ENCODE measurements at regions not wholly inside any gene's neighbourhood (a gene's known extent, or its start where the extent isn't known, plus 50 kb on each side); places are given as distances from the start of the nearest gene placed in this dataset.

DNA sequence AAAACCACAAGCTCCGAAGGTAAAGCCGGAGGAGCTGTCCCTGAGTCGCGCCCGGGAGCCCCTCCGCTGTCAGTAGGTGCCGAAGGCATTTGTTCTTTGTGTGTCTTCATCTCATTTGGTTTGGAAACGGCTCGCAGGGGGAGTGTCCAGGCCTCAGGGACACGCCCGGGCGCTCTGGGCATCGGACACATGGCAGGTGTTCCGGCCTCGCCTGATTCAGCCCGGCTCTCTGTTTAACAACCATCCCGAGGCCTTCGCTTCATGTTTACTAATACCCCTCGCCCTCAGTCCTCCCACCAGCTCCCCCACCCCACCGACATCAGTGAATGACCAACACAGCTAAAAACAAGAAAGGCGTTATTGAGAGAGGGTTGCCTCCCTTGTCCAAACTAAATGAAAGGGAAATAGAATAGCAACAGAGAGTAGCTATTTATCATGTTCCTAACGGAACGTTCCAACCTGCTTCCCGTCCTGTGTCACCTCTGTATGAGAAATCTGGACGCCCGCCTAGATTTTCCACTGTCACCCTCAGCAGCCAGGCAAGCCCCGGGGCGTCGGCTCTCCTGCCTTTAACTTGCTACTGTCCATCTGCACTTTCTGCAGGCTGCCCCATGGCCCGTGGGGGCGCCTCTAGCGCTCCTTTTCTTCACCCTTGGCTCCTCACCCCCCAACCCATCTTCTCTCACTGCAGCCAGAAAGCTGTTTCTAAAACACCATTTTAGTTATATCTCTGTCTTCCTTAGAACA, 73.9 kb downstream of the MYCN start:
- peak in 45 of 56 donors; percentile 8 to 73 (median 42) for DNase-seq

DNA sequence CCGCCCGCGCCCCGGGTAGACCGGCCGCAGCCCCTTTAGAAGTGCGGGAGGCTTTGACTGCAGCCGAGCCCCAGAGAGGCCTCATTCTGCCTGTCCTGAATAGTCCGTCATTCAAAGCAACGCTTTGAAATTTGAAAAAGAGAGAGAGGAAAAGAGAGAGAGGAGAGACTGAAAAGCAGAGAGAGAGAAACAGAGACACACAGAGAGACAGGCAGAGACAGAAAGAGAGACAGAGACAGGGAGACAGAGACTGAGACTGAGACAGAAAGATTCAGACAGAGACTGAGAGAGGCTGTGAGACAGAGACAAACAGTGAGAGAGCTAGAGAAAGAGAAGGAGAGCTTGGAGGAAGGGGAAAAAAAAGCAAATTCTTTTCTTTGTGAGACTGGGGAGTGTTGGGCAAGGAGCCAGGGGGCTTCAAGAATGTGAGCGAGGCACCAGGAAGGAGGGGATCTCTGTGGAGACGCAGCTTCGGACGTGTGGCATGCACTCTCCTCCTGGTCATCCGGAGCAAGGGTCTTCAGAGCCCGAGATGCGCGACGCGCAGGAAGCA, 73.1 kb downstream of the MYCN start:
- peak in 4 of 56 donors; percentile 23 to 40 (median 30) for DNase-seq

DNA sequence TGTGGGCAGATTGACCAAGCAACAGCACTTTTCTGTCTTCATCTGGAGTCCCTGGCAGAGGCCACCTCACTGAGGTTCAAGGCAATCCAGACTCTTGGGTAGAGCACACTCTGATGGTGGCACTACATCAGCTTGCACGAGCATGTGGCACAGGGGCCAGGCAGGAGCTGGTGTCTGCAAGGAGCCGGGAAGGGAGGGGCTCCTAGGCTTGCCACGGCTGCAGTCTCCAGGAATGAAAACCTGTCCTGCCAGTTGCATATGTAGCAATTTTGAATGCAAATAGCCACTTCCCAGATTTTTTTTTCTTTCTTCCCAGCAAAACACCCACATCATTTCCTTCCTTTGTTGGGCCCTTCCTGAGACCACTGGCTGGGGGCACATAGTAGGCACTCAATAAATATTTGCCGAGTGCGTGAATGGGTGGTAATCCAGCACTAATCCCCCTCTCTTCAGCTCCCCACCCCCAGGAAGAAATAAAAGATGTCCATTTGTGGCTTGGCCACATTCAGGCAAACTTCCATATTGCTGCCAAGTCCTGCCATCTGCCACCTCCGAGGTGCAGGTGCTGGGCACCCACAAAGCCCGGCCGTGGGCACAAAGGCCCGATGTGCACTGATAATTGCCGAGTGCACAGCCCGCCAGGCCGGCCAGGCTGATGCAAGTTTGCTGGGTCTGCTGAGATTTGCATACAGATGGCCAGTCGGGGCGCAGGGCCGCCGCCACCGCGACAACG, 72.4 kb downstream of the MYCN start:
- peak in 24 of 56 donors; percentile 1 to 65 (median 24) for DNase-seq

DNA sequence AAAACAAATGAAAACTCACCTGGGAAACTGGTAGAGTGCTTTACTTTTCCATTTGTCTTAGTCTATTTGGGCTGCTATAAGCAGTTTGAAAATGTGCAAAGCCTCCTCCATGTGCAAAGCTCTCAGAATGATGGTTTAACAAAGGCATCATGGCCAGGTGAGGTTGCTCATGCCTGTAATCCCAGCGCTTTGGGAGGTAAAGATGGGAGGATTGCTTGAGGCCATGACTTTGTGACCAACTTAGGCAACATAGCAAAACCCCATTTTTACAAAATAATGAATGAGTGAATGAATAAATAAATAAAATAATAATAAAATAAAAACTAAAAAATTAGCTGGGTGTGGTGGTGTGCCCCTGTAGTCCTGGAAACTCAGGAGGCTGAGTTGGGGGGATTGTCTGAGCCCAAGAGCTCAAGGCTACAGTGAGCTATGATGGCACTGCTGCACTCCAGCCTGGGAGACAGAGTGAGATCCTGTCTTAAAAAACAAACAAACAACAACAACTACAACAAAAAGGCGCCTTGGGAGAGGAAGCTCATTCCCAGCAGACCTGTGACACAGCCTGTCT, 71.8 kb downstream of the MYCN start:
- no peak for DNase-seq

DNA sequence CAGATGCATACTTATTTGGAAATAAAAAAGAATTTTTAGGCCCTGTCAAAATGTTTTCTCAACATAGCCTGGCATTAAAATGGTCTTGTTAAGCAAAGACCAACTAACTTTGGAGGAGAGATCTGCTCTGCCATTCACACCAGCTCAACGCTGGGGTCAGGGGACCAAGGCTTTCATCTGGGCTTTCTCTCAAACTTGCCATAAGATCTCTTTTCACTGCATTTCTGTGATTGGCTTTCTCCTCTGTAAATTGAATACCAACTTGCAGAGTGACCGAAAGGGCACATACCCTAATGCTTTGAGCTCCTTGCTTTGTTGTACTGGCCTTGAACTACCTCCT, 71.2 kb downstream of the MYCN start:
- DNase-seq: no peak

DNA sequence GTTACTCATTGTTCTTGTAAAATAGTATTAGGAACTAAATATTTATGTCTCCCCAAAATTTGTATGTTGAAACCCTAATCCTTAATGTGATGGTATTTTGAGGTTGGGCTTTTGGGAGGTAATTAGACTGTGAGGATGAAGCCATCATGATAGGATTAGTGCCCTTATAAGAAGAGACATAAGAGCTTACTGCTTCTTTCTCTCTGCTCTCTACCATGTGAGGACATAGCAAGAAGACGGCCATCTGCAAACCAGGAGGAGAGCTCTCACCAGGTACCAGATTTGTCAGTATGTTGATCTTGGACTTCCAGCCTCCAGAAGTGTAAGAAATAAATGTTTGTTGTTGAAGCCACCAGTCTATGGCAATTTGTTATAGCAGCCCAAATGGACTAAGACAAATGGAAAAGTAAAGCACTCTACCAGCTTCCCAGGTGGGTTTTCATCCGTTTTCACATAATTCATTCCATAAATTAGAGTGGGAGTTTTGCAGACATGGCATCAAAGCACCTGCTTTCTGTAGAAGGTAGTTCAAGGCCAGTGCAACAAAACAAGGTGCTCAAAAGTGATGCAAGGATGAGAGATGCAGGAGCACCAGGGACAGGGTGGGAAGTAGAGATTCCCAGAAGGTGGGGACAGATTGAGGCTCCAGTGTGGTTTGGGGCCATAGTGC, 70.7 kb downstream of the MYCN start:
- no peak for DNase-seq

DNA sequence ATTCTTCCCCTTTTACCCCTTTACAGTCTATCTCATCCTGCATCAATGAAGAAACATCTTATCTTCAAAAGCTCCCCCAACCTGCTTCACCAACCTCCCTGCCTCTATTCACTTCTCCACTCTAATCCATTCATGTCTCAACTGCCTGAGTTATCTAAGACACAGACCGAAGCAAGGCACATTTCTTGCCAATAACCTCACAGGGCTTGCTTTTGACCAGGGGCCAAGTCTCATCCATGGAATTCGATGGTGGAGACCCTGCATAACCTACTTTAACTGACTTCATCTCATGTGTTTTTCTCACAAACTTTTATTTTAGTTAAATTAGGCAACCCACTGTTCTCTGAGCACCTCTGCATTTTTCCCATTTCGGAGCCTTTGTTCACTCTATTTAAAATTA, 69.7 kb downstream of the MYCN start:
- DNase-seq: no peak

DNA sequence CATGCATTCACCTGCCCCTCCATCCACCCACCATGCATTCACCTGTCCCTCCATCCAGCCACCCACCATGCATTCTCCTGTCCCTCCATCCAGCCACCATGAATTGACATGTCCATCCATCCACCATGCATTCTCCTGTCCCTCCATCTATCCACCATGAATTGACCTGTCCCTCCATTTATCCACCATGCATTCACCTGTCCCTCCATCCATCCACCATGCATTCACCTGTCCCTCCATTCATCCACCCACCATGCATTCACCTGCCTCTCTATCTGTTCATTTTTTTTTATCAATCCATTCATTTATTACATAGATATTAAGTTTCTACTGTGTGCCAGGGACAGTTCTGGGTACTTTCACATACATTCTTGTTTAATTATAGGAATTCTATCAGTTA, 69.2 kb downstream of the MYCN start:
- DNase-seq: no peak

DNA sequence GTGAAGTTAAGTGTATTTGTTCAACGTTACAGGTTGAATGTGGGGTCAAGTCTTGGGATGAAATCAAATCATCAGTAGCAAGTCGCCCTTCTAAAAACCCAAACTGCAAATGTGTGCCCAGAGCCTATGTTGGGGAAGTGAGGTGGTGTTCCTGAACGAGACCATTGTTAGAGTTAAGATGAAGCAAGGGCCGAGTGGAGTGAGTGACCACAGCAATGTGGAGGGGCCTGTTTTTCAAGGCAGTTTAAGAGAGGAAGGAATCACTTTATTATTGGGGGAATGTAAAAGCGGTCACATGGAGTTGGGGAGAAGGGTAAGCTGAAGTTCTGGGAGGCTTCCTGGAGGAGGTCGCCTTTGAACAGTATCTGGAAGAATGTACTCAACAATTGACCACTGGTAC, 68.5 kb downstream of the MYCN start:
- no peak for DNase-seq

DNA sequence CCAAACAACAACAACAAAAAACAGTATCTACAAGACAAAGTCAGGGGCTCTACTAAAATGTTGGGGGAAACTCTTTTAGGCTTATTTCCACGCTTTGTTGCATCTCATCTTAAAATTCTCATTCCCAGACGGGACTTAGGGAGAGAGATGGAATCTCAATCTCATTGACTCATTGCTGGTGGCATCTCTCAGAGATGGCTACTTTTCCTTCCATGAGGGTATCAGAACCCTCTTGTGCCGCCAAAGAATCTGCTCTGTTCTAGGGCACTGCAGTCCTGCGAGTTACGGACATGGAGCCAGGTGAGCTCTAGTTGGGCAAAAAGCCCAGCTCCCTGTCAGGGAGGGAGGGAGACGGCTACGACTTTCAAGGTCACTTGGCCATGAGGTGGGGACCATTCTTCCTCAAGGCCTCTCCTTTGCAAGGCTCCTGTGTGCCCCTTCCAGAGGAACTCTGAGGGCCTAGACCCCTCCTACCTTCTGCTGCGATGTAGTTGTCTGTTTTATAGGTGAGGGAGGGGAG, 68.0 kb downstream of the MYCN start:
- DNase-seq: no peak

DNA sequence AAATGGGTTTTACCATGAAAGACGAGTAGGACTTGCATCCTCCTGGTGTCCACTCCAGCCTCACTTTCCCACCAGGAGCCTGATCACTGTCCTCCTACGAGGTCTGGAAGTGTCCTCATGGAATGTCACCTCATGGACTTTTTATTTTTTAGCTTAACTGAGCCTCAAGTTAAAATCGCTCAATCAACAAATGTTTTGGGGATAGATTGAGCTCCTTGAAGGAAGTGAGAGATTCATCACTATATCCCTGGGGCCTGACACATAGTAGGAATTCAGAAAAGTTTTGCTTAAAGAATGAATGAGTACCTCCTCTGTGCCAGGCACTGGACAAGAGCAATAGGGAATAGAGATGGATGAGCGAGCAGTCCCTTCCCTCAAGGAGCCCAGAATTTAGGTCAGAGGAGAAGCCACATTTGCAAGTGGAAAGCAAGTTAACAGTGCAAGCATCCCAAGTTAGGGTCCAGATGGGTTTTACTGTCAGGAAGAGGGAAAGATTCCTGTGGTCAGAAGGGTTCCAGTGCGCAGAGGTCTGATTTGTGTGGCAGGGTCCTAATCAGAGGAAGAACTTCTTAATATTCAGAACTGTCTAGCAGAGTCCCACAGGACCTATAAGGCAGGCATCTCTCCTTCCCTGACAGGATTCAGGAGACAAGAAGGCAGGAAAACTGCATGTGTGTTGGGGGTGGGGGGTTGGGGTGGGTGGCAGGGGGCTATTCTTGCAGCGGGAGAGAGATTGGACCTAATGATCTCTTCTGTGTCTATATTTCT, 67.0 kb downstream of the MYCN start:
- DNase-seq: no peak

DNA sequence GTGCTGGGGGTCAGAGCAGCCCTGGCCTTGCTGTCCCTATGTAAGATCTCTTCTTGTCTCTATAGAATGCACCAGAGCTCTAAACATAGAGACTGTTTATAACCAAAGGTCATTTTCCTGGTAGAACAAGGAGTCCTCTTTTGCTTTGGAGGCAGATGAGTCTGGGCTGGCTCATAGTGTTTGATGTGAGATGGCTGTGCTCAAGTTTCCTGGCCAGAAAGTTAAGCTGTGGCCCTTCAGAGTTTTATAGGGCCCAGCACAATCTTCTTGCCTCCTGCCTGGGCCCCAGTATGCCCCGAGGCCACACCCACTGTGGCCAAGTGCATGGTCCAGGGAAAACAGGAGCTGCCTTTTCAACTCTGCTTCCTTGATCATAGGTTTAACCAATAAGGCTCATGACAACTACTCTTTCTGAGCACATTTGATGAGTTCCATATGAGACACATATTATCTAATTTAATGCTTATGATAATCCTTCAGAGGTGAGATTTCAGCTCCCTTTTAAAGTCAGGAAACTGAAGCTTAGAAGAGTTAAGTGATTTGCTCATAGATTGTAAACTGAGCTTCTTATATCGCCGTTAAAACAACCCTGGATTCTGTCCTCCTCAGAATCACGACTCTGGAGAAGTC, 66.3 kb downstream of the MYCN start:
- no peak for DNase-seq

DNA sequence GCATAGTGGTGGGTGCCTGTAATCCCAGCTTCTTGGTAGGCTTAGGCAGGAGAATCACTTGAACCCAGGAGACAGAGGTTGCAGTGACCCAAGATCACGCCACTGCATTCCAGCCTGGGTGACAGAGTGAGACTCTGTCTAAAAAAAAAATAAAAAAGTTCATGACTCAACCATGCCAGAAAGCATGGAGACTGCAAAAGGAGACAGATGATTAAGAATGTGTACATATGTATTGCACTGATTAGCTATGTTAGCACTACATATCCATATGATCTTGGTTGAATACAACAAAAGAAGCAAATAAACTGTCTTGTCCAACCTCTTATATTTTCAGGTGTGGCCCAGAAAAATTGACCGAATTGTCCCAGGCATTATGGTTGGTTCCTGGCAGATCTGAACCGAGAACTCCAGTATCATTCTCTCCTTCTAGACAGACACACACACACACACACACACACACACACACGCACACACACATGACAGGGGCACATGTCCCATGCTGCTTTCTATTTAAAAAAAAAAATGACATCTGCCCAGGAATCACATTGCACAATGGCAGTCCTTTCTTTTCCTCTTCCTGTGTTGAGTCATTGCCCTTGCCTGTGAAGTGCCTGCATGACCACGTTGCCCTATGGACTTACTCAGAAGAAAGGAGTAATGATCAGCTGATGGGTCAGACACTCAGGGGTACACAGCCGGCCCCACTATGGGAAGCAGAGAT, 65.6 kb downstream of the MYCN start:
- no peak for DNase-seq

DNA sequence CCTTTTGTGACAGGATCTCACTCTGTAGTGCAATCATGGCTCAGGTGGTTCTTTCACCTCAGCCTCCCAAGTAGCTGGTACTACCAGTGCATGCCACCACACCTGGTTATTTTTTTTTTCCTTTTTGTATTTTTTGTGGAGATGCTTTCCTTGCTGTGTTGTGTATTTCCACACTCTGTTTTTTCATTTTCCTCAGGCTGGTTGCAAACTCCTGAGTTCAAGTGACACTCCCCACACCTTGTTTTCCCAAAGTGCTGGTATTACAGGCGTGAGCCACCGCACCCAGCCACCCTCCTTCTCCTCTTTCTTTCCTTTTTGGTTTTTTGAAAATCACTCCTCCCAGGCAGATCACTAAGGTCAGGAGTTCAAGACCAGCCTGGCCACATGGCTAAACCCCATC, 65.0 kb downstream of the MYCN start:
- DNase-seq: no peak

DNA sequence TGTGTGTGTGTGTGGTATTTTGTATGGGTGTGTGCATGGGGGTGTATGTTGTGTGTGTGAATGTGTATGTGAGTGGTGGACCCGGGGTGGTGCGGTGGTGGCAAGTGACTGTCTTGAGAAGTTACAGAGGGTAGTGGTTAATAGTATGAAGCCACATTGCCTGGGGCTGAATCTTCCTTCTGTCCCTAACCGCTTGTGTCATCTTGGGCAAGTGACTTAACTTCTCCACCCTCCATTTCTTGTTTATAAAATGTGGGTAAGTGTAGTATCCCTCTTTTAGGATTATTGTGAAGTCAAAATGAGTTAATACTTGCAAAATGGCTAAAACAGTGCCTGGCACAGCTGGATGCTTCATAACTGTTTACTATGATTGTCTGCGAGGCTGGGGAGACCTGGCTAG, 63.5 kb downstream of the MYCN start:
- no peak for DNase-seq

DNA sequence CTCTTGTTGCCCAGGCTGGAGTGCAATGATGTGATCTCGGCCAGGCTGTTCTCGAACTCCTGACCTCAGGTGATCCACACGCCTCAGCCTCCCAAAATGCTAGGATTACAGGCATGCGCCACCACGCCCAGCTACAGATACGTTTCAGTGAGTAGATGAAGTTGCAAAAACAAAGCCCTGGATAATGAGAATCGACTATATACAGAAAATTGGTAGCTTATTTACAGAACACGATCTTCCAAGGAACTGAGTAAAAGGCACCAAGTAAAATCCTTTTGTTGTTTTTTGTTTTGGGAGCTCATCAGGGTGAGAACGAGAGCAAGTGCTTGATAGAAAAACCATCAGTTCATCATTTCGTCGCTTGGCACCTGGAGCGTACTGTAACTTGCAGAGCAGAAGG, 62.8 kb downstream of the MYCN start:
- no peak for DNase-seq

DNA sequence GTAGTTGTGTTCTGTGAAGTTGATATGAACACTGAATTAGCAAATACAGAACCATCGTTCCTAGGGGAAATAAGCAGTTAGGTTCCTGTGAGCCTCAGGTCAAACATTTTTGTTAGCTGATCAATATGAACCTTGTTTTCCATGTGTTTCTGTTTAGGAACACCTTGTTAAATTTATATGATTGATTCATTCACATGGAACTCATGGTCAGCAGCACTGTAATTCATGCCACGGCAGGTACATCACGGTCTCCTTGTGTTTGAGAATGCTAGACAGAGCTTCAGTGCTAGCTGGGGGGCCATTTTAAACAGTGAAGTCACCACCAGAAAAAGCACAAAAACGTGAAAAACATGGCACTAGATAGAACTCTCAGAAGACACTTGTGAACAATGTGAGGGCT, 62.2 kb downstream of the MYCN start:
- DNase-seq: no peak

DNA sequence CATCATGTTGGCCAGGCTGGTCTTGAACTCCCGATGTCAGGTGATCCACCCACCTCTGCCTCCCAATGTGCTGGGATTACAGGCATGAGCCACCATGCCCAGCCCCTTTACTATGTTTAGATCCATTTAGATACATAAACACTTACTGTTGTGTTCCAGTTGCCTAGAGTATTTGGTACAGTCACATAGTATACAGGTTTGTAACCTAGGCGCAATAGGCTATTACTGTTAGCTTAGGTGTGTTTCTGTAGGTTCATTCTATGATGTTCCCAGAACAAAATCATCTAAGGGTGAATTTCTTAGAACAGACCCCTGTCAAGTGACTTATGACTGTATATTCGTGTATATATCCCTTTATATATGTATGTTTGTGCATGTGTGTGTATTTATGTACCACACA, 61.8 kb downstream of the MYCN start:
- no peak for DNase-seq

DNA sequence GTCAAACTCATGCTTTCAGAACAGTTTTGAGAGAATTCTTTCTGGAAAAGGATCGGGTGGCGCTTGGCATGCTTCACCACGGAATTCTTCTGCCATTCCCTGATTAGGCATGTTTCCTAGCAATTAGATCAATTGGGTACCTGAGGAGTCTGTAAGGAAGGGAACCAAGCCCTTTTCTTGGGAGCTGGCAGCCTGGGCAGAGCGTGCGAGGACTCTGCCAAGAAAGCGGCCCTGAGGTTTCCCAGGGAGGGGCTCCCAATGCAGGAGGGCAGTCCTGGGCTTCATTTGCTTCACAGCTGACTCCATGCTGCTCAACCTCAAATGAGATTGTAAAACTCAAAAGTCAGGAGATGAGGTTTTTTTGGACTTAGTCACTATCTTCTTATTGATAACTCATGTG, 60.3 kb downstream of the MYCN start:
- DNase-seq: no peak

Measured in amygdala (tissue), 56 donors.